LNCAP (cell line): ENCODE measurements at regions not wholly inside any gene's neighbourhood (a gene's known extent, or its start where the extent isn't known, plus 50 kb on each side); places are given as distances from the start of the nearest gene placed in this dataset.

Source experiments
- TF ChIP-seq, protein P1 (sequence below): fragments of 450-650 bp; IDR thresholded peaks from 2 replicates; pipeline ENCODE4 v1.5.1; 2017; ENCODE audit warnings: mild to moderate bottlenecking

DNA sequence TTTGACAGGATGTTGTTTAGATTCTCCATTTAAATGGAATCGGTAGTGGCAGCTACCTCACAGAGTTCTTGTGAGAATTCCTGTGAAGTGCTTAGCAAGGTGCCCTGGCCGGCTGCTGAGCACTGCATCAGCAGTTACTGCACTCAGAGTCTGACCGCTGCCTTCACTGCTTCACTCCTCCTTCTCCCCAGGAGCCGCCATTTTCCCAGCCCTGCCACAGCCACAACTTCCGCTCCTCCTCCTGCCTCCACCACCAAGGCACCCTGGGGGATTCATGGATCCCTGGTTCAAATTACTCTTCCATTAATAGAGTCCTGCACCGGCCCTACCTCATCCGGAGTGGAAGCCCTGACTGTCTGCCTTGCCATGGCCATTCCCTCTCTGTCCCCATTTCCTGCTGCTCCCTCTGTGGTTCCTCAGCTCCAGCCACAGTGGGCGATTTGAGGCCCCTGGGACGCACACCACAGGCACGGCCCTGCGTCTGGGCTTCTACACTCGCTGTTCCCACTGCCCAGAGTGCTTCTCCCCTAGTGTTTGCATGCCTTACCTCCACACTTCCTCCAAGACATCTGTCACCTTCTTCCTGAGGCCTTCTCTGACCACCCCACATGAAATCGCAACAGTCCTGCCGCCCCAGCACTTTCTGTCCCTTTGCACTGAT, 210.3 kb downstream of the IPO8 start:
- TF ChIP-seq, protein P1, sequence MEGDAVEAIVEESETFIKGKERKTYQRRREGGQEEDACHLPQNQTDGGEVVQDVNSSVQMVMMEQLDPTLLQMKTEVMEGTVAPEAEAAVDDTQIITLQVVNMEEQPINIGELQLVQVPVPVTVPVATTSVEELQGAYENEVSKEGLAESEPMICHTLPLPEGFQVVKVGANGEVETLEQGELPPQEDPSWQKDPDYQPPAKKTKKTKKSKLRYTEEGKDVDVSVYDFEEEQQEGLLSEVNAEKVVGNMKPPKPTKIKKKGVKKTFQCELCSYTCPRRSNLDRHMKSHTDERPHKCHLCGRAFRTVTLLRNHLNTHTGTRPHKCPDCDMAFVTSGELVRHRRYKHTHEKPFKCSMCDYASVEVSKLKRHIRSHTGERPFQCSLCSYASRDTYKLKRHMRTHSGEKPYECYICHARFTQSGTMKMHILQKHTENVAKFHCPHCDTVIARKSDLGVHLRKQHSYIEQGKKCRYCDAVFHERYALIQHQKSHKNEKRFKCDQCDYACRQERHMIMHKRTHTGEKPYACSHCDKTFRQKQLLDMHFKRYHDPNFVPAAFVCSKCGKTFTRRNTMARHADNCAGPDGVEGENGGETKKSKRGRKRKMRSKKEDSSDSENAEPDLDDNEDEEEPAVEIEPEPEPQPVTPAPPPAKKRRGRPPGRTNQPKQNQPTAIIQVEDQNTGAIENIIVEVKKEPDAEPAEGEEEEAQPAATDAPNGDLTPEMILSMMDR: no peak

DNA sequence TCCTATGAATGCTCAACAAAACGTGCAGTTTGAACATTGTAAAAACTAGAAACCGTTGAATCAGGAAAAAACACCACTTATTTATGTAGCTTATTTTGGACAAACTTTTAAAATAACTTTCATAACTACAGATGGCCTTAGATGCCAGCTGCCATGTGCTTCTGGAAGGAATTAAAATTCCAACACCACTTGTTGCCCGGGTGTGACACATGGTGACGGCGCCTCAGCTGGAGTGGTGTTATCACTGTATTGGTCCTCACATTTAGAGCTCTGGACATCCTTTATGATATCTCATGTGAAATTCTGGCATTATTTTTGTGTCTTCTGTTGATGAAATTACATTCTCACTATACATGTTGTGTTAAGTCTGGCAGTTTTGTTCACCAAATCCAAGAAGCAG, 211.0 kb downstream of the IPO8 start:
- TF ChIP-seq, protein P1: no peak

DNA sequence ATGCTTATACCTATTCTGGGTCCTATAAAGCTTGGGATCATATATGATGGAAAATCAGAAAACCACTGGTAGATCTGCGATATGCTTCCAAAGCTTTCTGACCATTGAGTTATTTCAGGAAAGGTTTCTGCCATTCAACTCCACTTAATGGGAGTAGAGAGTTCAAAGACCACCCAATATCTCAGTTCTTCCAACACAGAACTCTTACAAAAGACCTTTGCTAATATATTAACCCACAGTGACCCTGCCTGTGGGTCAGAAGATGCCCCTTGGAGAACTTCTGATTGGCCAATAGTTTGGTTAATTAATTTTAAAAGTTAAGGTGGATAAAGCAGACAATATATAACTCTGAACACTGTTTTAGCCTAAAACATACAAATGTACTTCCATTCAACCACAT, 213.0 kb downstream of the IPO8 start:
- TF ChIP-seq, protein P1: no peak

DNA sequence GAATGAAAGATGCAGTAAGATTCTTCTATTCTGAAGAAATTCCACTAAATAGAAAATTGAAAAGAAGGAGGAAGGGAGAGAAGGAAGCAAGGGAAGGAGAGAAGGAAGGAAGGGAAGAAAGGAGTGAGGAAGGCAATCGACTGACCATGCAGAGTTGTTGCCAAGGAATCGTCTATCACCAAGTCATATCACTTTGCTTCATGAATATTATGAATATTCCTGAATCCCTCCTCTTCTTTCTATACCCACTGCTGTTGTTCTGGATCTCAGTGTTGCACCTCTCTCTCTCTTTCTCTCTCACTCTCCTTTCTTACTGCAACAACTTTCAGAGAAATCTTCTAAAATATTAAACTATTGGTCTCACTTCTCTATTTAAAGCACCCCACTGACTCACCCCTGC, 222.4 kb downstream of the IPO8 start:
- TF ChIP-seq, protein P1: no peak

DNA sequence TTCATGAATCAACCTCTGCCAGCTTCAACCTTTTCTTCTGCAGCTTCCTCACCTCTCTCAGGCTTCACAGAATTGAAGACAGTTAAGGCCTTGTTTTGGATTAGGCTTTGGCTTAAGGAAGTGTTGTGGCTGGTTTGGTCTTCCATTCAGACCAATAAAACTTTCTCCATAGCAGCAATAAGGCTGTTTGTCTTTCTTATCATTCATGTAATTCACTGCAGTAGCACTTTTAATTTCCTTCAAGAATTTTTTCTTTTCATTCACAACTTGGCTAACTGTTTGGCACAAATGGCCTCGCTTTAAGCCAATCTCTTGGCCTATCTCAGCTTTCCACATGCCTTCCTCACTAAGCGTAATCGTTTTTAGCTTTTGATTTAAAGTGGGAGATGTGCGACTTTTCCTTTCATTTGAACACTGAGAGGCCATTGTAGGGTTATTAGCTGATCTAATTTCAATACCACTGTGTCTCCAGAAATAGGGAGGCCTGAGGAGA, 229.5 kb downstream of the IPO8 start:
- TF ChIP-seq, protein P1: no peak

DNA sequence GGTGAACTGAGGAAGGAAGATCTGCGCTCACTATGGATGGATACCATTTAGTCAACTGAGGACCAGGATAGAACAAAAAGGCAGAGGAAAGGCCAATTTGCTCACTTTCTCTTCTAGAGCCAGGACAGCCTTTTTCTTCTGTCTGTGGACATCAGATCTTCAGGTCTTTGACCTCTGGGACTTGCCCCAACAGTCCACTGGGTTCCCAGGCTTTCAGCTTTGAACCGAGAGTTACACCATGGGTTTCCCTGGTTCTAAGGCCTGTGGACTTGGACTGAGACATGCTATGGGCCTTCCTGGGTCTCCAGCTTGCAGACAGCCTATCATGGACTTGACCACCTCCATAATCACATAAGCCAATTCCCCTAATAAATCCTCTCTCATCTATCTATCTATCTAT, 232.0 kb downstream of the IPO8 start:
- TF ChIP-seq, protein P1: no peak

DNA sequence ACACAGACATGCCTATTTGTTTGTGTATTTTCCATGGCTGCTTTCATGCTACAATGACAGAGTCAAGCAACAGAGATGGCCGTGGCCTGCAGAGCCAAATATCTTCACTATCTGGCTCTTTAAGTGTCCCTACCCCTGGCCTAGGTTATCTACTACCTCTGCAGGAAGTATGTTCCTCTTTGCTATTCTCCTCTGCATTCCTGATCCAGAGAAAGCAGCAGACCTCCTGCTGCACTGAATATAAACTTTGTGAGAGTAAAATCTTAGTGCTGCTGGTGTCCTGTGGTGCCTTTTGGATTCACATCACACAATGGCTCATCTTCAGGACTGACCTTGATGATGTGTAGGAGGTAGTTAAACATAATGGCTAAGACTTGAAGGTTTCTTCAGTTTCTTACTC, 233.4 kb downstream of the IPO8 start:
- TF ChIP-seq, protein P1: no peak
